Adrenal gland (tissue), 5 donors: ENCODE measurements at regions not wholly inside any gene's neighbourhood (a gene's known extent, or its start where the extent isn't known, plus 50 kb on each side); places are given as distances from the start of the nearest gene placed in this dataset.
"Not testable (repeated sequence)": the region's sequence is repeated elsewhere in the genome, so short reads cannot be mapped to it uniquely, and the experiment has no call there.

Source experiments
- CTCF ChIP-seq, 6 experiments: fragments of 450-650 bp in 4 of 6; fragments of 200-600 bp in 2 of 6; sonication (generic) in 1 of 6; IDR thresholded peaks; 1 replicate in 5 of 6; 2 replicates in 1 of 6; pipeline versions ENCODE4 v1.5.1 to v1.8.0; 2016 to 2021; ENCODE audit warnings: antibody characterized with exemption in 6 of 6, mild to moderate bottlenecking in 2 of 6, moderate library complexity in 1 of 6
- POLR2A ChIP-seq, 2 donors: fragments of 450-650 bp; IDR thresholded peaks; one replicate each; pipeline ENCODE4 v1.6.1; 2017; ENCODE audit warnings: antibody characterized with exemption in 2 of 2, mild to moderate bottlenecking in 2 of 2, moderate library complexity in 1 of 2
- donor health status: DM: no; HTN: no; CAD: no.

GRCh38 chr14:19272235-19272634, 161.9 kb downstream of the POTEG start:
- TF ChIP-seq CTCF, POLR2A (IDR thresholded peaks at IDR 0.05): not testable (repeated sequence)
